ENCODE measurements at regions not wholly inside any gene's neighbourhood (a gene's known extent, or its start where the extent isn't known, plus 50 kb on each side); places are given as distances from the start of the nearest gene placed in this dataset.
"Not testable (repeated sequence)": the region's sequence is repeated elsewhere in the genome, so short reads cannot be mapped to it uniquely, and the experiment has no call there.

- DNase-seq (ENCODE audit: low read depth) = peak; percentile 63
These were observed 85.8 kb downstream of the NIBAN1 start for GRCh38 chr1:184888505-184888904.

- no peak for DNase-seq (ENCODE audit: low read depth)
These were observed 91.1 kb downstream of the NIBAN1 start for GRCh38 chr1:184882957-184883815.

DNA sequence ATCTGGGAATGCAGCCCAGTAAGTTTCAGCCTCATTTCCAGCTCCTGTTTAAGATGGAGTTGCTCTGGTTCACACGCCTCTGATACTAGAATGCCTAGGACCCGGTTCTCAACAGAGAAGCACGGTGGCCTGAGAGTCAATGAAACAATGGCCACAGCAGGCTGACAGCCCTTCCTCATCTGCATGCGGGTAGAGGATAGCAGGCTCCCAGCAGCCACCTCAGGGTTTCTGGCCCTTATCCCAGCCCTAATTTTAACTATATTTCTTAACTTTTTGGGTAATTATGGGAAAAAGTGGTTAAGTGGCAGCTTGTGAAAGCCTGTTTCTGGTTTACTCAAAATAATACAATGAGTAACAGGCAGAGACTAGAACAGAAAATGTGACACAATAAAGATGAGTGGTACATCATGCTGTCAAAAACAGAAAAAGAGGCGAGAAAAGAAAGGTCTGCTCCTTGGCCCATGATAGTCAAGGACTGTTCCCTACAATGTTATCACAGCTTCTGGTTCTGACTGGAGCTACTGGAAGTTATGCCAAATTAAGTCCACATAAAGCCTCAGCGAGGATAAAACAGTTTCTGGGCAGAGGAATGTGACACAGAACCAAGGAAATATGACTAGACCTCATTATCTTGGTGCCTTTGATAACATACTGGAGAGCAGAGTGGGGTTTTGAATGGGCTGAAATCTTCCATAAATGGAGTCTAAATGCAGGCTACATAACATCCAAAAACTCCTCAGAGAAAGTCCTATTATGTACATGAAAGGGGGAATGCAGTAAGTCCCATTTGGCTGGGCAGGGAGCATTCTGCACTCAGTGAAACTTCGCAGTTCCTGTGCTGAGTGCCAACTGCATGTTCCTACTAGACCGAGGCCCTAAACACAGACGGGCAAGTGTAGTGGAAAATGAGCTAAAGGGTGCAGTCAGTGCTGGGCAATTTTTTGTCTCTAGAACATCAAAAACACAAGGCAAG is 92.1 kb downstream of the NIBAN1 start:
- no peak for DNase-seq (ENCODE audit: low read depth)

DNA sequence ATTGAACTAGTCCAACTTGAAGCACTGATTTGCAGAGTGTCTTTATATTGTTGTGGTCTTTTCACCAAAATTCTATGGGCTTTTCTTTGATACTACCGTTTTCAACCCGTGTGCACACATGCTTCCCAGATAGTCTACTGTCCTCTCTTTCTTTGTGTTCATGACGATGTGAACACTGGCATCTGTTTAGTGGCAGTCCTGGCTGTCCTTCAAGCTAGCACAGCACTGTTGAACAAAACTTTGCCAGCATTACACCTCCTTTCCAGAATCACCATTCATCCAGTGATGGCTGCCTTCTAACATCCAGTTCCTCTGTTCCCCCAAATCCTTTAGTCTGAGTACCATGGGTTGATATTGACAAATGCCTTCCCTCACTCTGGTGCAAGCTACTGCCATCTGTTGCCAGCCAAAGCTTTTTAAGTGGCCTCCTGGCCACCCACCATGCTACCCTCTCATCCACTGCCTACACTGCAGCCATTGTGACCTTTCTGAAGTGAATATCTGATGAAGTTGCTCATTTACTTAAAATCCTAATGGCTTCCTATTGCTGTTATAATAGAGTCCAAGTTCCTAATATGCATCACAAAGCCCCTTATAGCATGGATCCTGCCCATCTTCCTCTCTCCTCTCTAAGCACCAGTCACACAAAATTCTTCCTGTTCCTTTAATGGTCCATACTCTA is 94.3 kb downstream of the NIBAN1 start:
- DNase-seq (ENCODE audit: low read depth) = no peak

DNA sequence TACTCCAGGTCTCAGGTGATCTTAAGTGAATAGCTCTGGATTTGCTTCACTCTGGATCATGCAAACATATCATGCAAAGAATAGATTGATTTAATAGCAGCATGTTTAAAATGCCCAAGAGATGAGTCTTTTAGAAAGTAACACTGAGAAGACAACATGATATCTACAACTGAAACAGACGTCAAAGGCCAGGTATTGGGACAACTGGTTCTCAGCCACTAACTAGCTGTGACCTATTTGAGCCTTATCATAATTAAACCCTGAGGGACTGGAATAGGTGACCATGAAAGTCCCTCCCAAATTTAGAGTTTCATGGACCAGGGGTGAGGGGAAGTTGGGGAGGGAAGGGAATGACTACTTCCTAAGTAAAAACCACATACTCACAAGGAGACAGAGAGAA is 95.7 kb downstream of the NIBAN1 start:
- DNase-seq (ENCODE audit: low read depth) = no peak

GRCh38 chr1:184878002-184878401 is 96.3 kb downstream of the NIBAN1 start:
- no peak for DNase-seq (ENCODE audit: low read depth)

GRCh38 chr1:184876015-184876414 is 98.3 kb downstream of the NIBAN1 start:
- not testable (repeated sequence) for DNase-seq (ENCODE audit: low read depth)

DNA sequence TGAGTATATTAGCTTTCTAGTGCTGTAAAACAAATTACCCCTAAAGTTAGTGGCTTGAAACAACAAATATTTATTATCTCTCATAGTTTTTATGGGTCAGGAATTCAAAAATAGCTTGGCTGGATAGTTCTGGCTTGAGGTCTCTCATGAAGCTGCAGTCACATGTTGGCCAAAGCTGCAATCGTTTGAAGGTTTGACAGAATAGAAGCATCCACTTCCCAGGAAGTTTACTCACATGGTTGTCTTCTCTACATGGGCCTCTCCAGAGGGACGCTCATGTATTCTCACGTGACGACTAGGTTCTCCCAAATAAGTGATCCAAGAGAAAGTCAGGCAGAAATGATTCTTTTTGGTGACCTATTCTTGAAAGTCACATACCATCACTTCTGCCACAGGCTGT is 99.1 kb downstream of the NIBAN1 start:
- no peak for DNase-seq (ENCODE audit: low read depth)

- DNase-seq (ENCODE audit: low read depth) = no peak
These were observed 104.0 kb downstream of the NIBAN1 start for GRCh38 chr1:184870319-184870718.

DNA sequence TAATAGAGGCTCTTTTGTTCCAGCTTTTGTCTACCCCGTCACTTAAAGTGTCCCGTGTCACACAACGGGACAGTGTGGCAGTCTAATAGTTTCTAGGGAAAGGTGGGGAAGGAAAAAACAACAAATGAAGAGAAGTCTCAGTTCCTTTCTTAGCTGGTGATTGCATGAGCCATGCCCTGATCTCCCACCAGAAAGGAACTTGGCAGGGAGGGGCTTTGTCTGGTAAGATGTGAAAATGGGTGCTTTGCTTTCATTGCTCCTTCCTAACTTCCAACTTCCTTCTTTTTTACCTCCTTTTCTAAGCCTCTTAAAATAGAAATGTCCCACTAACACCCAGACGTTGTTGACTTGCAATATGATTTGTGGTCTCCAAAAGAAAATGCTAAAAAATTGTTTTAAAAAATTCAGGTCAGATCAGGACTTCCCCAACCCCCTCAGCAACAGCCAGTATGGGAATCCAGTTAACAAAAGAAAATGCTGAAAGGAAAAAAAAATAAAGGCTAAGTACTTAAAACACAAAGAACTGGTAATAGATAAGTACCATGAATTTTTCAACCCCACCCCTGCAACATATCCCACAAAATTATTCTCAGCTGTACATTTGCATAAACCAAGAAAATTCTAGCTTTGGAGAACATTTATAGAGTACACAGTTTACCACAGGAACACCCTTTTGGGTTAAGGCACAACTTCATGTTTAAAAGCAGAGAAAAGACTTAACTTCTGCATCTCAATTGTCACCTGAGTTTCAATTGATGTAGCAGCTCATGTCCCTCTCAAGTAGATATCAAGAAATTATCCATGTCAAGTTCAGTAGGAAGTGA is 106.2 kb downstream of the NIBAN1 start:
- DNase-seq (ENCODE audit: low read depth) = no peak

- no peak for DNase-seq (ENCODE audit: low read depth)
These were observed 107.1 kb downstream of the NIBAN1 start for GRCh38 chr1:184866991-184867788.

GRCh38 chr1:184866586-184866985 is 107.7 kb downstream of the NIBAN1 start:
- DNase-seq (ENCODE audit: low read depth) = no peak

GRCh38 chr1:184865831-184866230 is 108.5 kb downstream of the NIBAN1 start:
- no peak for DNase-seq (ENCODE audit: low read depth)

- no peak for DNase-seq (ENCODE audit: low read depth)
These were observed 107.2 kb upstream of the EDEM3 start for GRCh38 chr1:184861755-184862336.

- DNase-seq (ENCODE audit: low read depth) = no peak
These were observed 106.5 kb upstream of the EDEM3 start for GRCh38 chr1:184860985-184861754.

DNA sequence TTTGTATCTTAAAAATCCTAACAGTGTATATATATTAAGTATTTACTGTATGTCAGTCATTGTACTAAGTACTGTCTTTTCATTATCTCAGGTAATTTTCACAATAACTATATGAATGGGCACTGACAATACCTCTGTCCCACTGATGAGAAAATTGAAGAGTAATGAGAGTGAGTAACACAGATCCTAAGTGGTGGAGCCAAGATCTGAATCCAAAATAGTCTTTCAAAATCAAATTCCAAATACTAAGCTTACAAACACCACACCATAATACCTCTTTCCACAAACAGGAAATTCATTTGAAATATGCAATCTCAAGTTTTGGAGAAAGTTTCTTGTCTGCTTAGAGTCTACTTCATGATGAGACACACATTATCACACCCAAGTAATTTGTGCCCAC is 105.9 kb upstream of the EDEM3 start:
- DNase-seq (ENCODE audit: low read depth) = no peak

GRCh38 chr1:184859381-184860105 is 104.9 kb upstream of the EDEM3 start:
- DNase-seq (ENCODE audit: low read depth) = no peak

GRCh38 chr1:184858288-184858687 is 103.6 kb upstream of the EDEM3 start:
- no peak for DNase-seq (ENCODE audit: low read depth)
